MCF 10A (cell line): ENCODE measurements at regions not wholly inside any gene's neighbourhood (a gene's known extent, or its start where the extent isn't known, plus 50 kb on each side); places are given as distances from the start of the nearest gene placed in this dataset.

Experiments
- BruUV-seq: library from RNA; stranded (reverse); fragments of 400-500 nt; replicated peaks from 2 replicates; lab custom pipeline; 2021; lab: Mats Ljungman, UMichigan
- CTCF ChIA-PET: fragments of 300-600 bp; sonication (Branson Sonifier 250); formaldehyde crosslinking; extraction: SDS; loops from one replicate; lab custom pipeline; 2021; ENCODE audit warnings: antibody characterized with exemption, inconsistent platforms; lab: Yijun Ruan, JAX
- POLR2A ChIA-PET: fragments of 300-600, 350-650 bp; sonication (Branson Sonifier 250); formaldehyde crosslinking; extraction: SDS; loops from one replicate; lab custom pipeline; 2020; ENCODE audit warnings: antibody characterized with exemption, inconsistent platforms; lab: Yijun Ruan, JAX
- DNase-seq: peaks from one replicate; pipeline ENCODE4 v3.0.0-alpha.2; 2018; ENCODE audit not compliant: unreplicated experiment
- H3K27ac Mint-ChIP-seq: one replicate; pipeline ENCODE4 v1.8.0; 2022; ENCODE audit warnings: mild to moderate bottlenecking, low read depth, mixed read lengths; ENCODE audit not compliant: unreplicated experiment
- H3K27me3 Mint-ChIP-seq: one replicate; pipeline ENCODE4 v1.8.0; 2022; ENCODE audit warnings: mixed read lengths; ENCODE audit not compliant: insufficient read depth, unreplicated experiment
- H3K36me3 Mint-ChIP-seq: one replicate; pipeline ENCODE4 v1.8.0; 2022; ENCODE audit warnings: mild to moderate bottlenecking, moderate library complexity, mixed read lengths; ENCODE audit not compliant: insufficient read depth, unreplicated experiment
- H3K4me1 Mint-ChIP-seq: one replicate; pipeline ENCODE4 v1.8.0; 2022; ENCODE audit warnings: mixed read lengths; ENCODE audit not compliant: insufficient read depth, unreplicated experiment
- H3K4me3 Mint-ChIP-seq: one replicate; pipeline ENCODE4 v1.8.0; 2022; ENCODE audit warnings: mild to moderate bottlenecking, moderate library complexity, mixed read lengths; ENCODE audit not compliant: unreplicated experiment
- H3K9me3 Mint-ChIP-seq: one replicate; pipeline ENCODE4 v1.8.0; 2022; ENCODE audit warnings: mixed read lengths; ENCODE audit not compliant: unreplicated experiment
- intact Hi-C: fragments of 100-400 bp; cut with micrococcal nuclease; formaldehyde crosslinking; loops from 2 replicates; pipeline ENCODE4 v1.14.1; 2022
- TF ChIP-seq, protein P1 (sequence below): fragments of 200-600 bp; IDR thresholded peaks from one replicate; pipeline ENCODE4 v1.8.0; 2022; ENCODE audit warnings: antibody characterized with exemption, mild to moderate bottlenecking; ENCODE audit not compliant: unreplicated experiment

DNA sequence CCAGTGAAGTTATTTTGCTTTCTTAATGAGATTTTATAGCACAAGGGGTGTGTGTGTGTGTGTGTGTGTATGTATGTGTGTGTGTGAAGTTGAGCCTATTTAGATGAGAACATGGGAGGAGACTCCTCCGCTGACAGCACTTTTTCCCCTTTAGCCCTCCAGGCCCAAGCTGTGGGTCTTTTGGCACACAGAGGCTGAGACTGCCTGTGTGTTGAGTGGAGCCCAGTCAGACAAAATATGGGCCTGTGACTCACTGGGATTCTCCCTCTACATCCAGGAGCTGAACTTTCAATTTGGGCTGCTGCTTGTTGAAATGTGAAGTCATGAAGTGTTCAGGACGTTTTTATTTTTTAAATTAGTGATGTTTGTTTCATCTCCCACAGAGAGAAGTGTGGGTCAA is 108.0 kb downstream of the MFSD1 start:
- no peaks in the 10 kb centered on the region for H3K9me3 Mint-ChIP-seq
- H3K27ac Mint-ChIP-seq = no peak overlapping the region
- peaks cover 35% of the 10 kb centered on the region for H3K27me3 Mint-ChIP-seq
- TF ChIP-seq, protein P1, sequence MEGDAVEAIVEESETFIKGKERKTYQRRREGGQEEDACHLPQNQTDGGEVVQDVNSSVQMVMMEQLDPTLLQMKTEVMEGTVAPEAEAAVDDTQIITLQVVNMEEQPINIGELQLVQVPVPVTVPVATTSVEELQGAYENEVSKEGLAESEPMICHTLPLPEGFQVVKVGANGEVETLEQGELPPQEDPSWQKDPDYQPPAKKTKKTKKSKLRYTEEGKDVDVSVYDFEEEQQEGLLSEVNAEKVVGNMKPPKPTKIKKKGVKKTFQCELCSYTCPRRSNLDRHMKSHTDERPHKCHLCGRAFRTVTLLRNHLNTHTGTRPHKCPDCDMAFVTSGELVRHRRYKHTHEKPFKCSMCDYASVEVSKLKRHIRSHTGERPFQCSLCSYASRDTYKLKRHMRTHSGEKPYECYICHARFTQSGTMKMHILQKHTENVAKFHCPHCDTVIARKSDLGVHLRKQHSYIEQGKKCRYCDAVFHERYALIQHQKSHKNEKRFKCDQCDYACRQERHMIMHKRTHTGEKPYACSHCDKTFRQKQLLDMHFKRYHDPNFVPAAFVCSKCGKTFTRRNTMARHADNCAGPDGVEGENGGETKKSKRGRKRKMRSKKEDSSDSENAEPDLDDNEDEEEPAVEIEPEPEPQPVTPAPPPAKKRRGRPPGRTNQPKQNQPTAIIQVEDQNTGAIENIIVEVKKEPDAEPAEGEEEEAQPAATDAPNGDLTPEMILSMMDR = no peak
- DNase-seq = no peak
- H3K4me3 Mint-ChIP-seq = no peak overlapping the region
- H3K4me1 Mint-ChIP-seq = no peaks in the 10 kb centered on the region
- H3K36me3 Mint-ChIP-seq = no peaks in the 10 kb centered on the region
- POLR2A ChIA-PET = no interaction called here
- intact Hi-C loops = no loop called here
- CTCF ChIA-PET = interaction anchor here (0.7 to 2.2 kb wide), 2 partner anchors 52 to 342 kb away, joined by 3 to 11 read pairs; no protein-coding TSS in a partner anchor
- BruUV-seq = no TSS peak

DNA sequence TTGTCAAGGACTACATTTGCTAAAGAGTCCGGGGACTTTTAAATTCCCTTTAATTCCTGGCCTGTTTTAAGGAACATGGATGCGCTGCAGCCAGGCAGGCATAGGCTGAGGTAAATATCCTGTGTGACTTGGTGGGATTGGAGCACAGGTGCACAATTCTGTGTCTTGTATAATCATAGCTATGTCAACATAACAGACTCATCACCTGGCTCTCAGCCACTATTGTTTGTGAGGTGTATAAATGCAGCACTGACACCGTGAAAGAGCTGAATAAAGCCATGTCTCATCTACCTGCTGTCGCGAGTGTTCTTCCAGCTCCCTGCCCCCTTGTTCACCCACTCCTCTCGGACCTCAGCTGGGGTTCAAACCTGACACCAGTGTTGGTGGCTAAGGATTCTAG is 109.7 kb downstream of the MFSD1 start:
- peak; percentile 23 for DNase-seq
- Mint-ChIP-seq H3K4me1 (no peaks in the 10 kb centered on the region), H3K36me3 (no peaks in the 10 kb centered on the region), H3K27me3 (peaks cover 37% of the 10 kb centered on the region), H3K9me3 (no peaks in the 10 kb centered on the region), H3K4me3 (no peak overlapping the region), H3K27ac (no peak overlapping the region)
- CTCF ChIA-PET = interaction anchor here (0.7 to 2.2 kb wide), 5 partner anchors 27 to 349 kb away, joined by 3 to 11 read pairs (median 4); no protein-coding TSS in a partner anchor
- POLR2A ChIA-PET = interaction anchor here (0.6 kb wide), 1 partner anchor 243 kb away, joined by 3 read pairs; no protein-coding TSS in a partner anchor
- TF ChIP-seq, protein P1 = no peak
- BruUV-seq = no TSS peak
- intact Hi-C loops = no loop called here

DNA sequence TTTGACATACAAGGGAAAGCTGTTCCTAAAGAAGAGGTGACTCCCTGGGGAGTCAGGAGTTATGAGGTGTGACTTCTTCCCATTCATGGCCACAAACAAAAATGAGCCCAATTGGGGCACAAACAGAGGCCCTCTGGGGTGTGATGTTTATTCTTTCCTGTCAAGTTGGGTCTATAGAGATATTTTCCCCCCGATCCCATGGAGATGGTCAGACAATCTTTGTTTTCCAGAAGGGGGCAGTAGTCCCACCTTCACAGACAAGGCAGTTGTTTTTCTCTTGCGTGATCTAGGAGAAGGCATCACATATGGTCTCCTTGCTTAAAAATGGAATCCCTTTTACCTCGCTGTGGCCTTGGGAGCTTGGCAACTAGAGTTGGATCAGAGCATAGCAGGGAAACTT is 110.3 kb downstream of the MFSD1 start:
- POLR2A ChIA-PET = interaction anchor here (0.6 kb wide), 1 partner anchor 242 kb away, joined by 3 read pairs; no protein-coding TSS in a partner anchor
- no TSS peak for BruUV-seq

DNA sequence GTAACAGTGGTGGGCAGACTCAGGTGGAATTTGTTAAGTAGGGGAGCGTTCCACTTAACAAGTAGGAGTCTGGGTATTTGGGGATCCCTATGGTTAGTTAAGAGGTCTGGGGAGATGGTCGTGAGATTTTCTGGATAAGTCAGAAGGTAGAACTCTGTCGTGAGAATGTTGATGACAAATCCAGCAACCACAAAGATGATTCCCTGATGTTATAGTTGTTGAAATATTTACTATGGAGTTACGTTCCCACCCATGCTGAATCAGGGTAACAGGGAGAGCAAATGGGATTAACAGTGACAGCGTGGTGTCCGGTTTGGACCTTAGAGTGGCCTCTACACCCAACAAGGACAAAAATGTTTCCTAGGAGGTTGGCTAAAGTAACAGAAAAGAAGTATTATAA is 110.8 kb downstream of the MFSD1 start:
- intact Hi-C loops = no loop called here
- CTCF ChIA-PET = interaction anchor here (0.6 to 0.8 kb wide), 3 partner anchors 17 to 1119 kb away, joined by 3 to 6 read pairs (median 4); no protein-coding TSS in a partner anchor
- Mint-ChIP-seq H3K36me3 (no peaks in the 10 kb centered on the region), H3K4me1 (no peaks in the 10 kb centered on the region), H3K9me3 (no peaks in the 10 kb centered on the region), H3K27ac (no peak overlapping the region), H3K27me3 (peaks cover 27% of the 10 kb centered on the region), H3K4me3 (no peak overlapping the region)
- TF ChIP-seq, protein P1 = no peak
- BruUV-seq = no TSS peak
- POLR2A ChIA-PET = no interaction called here
- DNase-seq = no peak

More for the DNA sequence above, 110.3 kb downstream of the MFSD1 start:
- DNase-seq = no peak
- H3K4me1 Mint-ChIP-seq = no peaks in the 10 kb centered on the region
- TF ChIP-seq, protein P1 = no peak
- H3K27ac Mint-ChIP-seq = no peak overlapping the region
- intact Hi-C loops = no loop called here
- no peak overlapping the region for H3K4me3 Mint-ChIP-seq
- H3K36me3 Mint-ChIP-seq = no peaks in the 10 kb centered on the region
- CTCF ChIA-PET = interaction anchor here (0.7 to 2.2 kb wide), 6 partner anchors 16 to 349 kb away, joined by 3 to 11 read pairs (median 4); no protein-coding TSS in a partner anchor
- no peaks in the 10 kb centered on the region for H3K9me3 Mint-ChIP-seq
- peaks cover 31% of the 10 kb centered on the region for H3K27me3 Mint-ChIP-seq
